ENCODE measurements at regions not wholly inside any gene's neighbourhood (a gene's known extent, or its start where the extent isn't known, plus 50 kb on each side); places are given as distances from the start of the nearest gene placed in this dataset.
"Not testable (repeated sequence)": the region's sequence is repeated elsewhere in the genome, so short reads cannot be mapped to it uniquely, and the experiment has no call there.

- DNase-seq, result no peak
Measured at GRCh38 chr20:29763821-29764511, 1493.5 kb upstream of the DEFB115 start.

DNA sequence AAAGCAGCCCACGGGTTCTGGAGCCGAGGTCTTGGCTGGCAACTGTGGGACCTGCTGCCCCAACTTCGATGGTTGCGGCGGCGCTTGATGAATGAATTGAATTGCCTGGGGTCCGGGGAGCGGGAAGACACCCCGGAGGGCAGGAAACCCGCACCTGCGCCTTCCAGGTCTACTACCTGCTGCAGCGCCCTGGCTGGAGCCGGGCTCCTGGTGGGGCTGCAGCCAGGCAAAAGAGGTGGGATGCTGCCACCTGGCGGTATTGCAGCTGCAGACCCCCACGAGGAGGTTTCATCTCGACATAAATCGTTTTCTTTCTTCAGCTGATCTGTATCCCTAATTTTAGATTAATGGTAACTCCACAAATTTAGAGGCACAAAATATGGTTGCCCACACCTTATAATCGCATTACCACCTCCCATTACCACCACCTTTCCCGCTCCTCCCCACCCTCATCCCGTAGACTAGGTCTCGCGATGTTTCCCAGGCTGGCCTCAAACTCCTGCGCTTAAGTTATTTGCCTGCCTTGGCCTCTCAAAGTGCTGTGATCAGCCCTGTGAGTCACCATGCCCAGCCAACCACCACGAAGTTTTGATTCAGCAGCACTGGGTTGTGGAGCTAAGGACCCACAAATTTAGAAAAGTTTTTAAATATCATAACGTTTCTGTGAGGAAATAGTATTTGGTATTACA is 1492.4 kb upstream of the DEFB115 start:
- peak; percentile 74 for DNase-seq

DNA sequence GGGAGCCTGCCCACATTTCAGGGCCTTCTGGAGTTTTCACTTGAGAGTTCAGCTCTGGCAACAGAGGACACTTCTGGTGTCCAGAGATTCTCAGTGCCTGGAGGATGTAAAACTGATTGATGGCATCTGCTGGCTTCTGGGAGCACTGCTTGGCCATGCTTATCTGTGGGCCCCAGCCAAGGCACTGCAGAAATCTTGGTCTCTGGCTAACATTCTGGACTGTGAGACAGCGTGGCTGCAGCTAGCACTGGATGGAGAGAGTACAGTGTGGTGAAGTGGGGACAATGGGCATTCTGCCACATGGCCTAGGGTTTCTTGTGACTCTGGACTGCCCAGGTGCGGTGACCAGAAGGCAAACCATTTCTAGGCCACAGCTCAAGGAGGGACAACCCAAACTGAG is 1479.4 kb upstream of the DEFB115 start:
- DNase-seq, result not testable (repeated sequence)

GRCh38 chr20:29781217-29781616 is 1476.2 kb upstream of the DEFB115 start:
- DNase-seq, result not testable (repeated sequence)

- not testable (repeated sequence) for DNase-seq
Measured at GRCh38 chr20:29781891-29782290, 1475.6 kb upstream of the DEFB115 start.

DNA sequence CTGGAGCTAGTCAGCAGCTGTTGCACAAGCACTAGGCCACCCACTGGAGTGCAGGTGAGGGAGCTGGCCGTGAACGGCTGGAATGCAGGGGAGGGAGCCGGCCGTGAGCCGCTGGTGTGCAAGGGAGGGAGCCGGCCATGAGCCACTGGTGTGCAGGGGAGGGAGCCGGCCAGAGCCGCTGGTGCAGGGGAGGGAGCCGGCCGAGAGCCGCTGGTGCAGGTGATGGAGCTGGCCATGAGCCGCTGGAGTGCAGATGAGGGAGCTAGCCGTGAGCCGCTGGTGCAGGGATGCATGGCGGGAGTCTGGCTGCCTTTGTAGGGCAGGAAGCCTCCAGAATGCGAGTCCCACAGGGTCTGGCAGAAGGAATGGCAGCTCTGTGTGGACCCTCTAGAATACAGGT is 1470.0 kb upstream of the DEFB115 start:
- DNase-seq, result not testable (repeated sequence)

GRCh38 chr20:29790510-29790909 is 1467.0 kb upstream of the DEFB115 start:
- no peak for DNase-seq

GRCh38 chr20:29831508-29831907 is 1426.0 kb upstream of the DEFB115 start:
- not testable (repeated sequence) for DNase-seq

GRCh38 chr20:29868014-29868413 is 1389.5 kb upstream of the DEFB115 start:
- DNase-seq, result not testable (repeated sequence)

GRCh38 chr20:29868688-29869087 is 1388.8 kb upstream of the DEFB115 start:
- DNase-seq, result not testable (repeated sequence)

- DNase-seq, result peak; percentile 37
Measured at GRCh38 chr20:29871816-29872215, 1385.6 kb upstream of the DEFB115 start.

DNA sequence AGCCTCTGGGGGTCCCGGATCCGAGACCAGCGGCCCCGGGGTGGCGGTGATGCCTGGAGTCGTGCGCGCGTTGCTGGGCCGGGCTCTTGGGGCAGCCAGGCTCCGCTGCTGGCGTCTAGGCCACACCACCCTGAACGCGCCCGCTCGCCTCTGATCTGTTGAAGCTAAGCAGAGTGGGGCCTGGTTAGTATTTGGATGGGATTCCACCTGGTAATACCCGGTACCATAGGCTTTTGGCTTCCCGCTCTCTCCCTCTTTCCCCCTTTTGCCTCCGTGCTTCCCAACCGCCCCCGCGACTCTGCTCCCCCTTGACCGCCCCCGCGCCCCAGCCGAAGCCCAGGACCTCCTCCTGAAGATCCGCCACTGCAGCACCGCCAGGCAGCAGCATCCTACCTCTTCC is 1383.5 kb upstream of the DEFB115 start:
- DNase-seq, result peak; percentile 73

- peak; percentile 36 for DNase-seq
Measured at GRCh38 chr20:29874476-29875202, 1382.8 kb upstream of the DEFB115 start.

DNA sequence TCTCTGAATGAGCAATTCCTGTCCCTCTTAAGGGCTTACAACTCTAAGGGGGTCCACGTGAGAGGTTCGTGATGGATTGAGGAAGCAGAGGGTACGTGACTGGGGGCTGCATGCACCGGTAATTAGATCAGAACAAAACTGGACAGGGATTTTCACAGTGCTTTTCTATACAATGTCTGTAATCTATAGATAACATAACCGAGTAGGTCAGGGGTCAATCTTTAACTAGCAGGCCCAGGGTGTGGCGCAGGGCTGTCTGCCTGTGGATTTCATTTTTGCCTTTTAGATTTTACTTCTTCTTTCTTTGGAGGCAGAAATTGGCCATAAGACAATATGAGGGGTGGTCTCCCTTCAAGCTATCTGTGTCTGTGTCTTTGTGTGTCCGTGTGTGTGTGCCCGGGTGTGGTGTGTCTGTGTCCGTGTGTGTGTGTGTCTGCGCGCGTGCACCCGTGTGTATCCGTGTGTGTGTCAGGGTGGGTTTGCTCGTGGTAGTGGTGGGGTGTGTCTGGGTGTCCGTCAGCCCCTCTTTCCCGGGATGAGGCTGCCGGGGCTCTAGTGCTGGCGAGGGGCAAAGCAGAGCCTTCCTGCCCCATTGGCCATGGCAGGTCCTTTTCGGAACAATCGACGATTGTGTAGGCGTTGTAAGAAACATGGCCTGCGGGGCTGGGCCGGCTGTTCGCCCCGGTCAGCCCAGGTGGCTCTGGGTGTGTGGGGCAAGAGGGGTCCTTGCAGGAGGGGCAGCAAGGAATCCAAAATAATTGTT is 1382.0 kb upstream of the DEFB115 start:
- DNase-seq, result peak; percentile 25

DNA sequence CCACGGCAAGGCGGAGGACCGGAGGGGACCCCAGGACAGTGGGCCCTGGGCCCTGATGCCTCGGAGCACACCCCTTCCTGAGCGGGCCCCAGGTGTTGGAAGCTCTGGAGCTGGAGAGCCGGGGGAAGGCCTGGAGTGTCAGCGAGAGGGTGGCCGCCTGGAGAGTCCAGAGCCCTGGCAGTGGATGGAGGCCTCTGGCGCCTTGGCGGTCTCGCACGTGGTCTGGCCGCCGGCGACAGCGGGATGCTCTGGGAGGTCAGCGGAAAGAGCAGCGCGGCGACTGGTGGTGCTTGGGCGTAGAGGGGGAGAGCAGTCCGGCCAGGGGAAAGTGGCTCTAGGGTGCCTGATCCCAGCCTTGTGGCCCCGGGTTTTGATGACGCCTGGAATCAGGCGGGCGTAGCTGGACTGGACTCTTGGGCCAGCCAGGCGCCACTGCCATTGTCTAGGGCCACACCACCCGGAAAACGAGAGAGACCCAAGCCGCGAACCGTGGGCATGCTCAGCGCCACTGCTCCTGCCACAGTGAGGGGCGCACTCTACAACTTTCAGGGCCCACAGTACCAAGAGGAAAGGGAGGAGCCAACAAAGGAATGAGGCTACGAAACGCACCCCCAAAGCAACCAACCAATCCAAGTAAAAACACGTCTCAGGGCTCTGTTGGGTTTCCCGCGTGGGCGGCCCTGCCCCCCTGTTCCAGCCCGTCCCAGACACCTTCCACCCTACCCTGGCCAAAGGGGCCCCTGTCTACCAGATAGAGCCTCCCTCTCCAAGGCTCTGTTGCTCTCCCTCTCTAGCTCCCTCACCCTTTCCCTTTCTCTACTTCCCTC is 1381.2 kb upstream of the DEFB115 start:
- DNase-seq, result peak; percentile 36

GRCh38 chr20:29876911-29877285 is 1380.6 kb upstream of the DEFB115 start:
- peak; percentile 48 for DNase-seq

- DNase-seq, result peak; percentile 50
Measured at GRCh38 chr20:29877411-29878280, 1379.8 kb upstream of the DEFB115 start.

DNA sequence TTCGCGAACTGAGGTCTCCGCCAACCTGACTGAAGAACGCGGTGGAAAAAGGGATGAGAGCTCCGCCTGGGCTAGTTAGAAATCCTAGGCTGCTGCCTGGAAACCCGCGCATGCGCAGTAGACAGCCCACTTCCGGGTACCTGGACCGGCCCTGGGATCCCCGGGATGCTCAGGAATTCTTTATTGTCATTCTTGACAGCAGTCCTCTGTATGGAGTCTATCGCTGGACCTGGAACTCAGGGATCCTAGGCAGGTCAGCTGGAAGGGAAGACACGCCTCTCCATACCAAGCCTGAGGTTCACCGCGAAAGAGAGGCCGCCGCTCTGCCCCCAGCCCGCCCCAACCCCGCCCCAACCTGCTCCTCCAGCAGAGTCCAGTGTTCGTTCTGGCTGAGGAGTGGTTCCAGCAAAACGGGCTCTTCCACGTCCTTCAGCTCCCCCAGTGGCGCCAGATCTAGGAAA is 1379.2 kb upstream of the DEFB115 start:
- peak; percentile 57 for DNase-seq

GRCh38 chr20:29878777-29879442 is 1378.6 kb upstream of the DEFB115 start:
- peak; percentile 54 for DNase-seq

GRCh38 chr20:29881107-29881506 is 1376.4 kb upstream of the DEFB115 start:
- not testable (repeated sequence) for DNase-seq

Measured in activated CD8-positive, alpha-beta memory T cell treated with anti-CD3 and anti-CD28 coated beads, Interleukin-2, amount 50 U/mL, for 48 hours (primary cell).